GM19043 (cell line): ENCODE measurements at regions not wholly inside any gene's neighbourhood (a gene's known extent, or its start where the extent isn't known, plus 50 kb on each side); places are given as distances from the start of the nearest gene placed in this dataset.
A peak's percentile ranks its signal among the peaks of the same experiment; 100 is the strongest.

Experiments
- ATAC-seq: cut with Tn5 transposase; IDR thresholded peaks from one replicate; pipeline ENCODE4 v1.9.1; 2021; ENCODE audit warnings: low read depth; ENCODE audit not compliant: unreplicated experiment

DNA sequence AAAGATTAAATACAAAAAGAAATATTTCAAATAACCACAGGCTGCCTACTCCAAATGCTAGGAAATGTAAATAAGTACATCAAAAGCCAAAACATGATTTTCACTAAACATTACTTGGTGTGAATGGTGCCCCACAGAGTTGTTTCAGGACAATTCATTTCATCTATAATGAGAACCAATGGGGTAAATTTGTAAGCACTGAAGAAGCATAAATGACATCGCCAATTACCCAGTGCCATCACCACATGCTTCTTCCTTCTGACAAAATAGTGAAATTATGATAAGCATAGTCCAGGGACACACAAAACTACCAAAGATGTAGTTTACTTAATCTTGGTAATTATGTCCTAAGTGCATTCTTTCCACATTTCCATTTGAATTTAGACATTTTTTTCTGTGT is 510.4 kb upstream of the TYRP1 start:
- ATAC-seq, result no peak

DNA sequence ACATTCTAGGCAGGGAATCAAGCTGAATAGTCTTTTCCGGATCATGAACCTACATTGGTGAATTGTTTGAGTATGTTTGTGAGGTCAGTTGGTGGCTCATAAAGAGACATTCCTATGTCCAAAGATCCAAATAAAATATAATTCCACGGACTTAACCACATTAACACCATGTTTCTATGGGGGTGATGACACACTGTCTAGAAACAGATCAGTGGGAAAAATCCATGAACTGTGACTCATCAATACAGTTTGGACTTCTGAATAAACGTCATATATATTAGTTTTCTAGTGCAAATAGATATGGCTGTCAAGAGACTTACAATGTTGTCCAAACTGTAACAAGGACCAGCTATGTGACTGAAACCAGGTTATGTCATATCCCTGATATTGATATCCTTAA is 509.9 kb upstream of the TYRP1 start:
- no peak for ATAC-seq

DNA sequence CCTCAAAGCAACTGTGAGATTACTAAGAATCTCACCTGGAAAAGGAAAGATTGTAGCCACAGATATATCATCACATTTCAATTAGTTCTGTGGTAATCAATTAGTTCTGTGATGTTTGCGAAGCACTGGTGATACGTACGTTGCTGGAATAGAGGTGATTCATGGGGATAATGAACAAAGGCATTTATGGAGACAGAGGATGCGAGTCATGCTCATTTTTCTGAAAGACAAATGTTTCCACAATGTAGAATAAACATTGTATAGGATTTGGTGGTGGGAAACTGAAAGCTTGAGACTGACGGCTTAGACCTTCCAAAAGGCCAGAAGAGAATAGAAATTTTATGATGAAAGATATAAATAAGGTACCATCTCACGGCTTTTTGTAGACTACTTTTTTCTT is 507.3 kb upstream of the TYRP1 start:
- ATAC-seq, result no peak

DNA sequence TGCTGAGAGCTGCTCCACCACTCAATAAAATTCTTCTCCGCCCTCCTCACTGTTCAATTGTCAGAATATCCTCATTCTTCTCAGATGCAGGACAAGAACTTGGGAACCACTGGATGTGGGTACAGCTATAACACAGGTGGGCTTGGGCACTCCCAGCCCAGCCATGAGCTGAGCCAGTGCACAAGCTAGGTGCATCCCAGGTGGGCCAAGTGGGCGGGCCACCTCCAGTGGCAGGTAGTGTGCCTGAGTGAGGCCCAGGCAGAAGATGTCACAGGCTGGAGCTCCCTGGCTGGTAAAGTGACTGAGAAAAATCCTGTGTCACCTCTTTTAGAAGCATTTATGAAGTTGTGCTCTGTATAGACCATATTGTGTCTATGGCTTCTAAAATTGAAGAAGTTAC is 501.6 kb upstream of the TYRP1 start:
- ATAC-seq, result no peak

DNA sequence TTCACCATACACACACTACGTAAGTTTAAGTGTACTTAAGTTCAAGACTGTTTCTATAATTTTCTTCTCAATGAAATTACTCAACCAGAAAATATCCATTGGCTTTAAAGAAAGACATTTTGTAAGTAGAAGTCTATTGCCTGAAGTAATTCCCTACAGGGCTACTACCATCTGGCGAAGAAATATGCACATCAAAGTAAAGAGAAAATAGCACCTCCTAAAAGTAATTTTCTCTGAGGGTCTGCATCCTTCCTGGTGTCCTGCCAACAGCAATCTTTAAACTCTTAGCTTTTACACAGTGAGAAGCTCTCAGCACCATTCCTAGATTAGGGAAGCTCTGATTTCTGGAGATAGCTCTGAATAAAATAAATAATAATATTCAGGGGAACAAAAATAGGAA is 498.5 kb upstream of the TYRP1 start:
- ATAC-seq, result no peak

DNA sequence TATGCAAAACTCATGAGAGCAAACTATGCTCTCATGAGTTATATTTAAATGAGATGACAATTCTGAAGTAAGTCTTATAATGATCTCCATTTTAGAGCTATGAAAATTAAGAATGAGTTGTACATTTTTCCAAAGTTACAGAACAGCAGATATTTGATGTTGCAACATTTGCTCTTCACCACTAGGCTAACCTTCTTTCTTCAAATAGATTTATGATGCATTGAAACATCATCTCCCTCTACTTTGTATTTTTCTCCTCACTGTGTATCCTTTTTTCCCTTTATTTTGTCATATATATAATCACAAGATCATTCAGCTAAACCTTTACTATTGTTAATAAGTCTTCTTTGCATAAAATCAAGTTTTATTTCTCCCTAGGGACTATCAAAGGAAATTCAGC is 497.7 kb upstream of the TYRP1 start:
- no peak for ATAC-seq

DNA sequence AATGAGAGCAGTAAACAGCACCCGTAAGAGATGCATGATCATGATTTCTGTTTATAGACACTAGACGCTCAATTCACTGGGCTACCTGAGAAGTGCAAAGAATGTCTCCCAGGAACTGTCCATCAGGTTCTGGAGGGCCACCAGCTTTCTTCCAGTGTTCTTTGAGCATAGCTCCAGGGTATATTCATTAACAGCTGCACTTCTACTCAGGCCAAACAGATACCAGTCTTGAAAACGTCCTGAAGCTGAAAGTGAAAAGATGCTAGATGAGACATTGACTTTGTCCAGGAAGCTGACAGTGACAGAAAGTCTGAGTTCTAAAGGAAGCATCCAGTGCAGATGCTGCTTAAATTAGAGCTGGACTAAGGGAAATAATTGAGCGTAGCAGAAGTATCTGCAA is 488.7 kb upstream of the TYRP1 start:
- no peak for ATAC-seq

DNA sequence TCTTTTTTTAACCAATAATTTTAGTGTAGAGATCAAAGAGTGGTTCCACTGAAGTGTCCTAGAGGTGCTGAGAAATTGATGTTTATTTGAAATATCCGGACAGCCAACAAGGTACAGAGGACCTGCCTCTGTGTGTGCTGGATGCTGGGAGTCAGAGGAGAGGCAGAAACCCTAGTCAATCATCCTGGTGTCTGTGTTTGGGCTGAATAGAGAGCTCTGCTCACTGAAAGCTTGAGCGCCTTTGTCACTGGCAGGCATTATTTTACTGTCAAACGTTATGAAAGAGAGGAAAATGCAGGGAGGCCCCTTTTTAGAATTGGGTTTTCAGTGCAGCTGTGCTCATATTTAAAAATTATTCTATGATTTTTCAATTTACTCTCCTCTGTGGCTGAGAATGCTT is 480.3 kb upstream of the TYRP1 start:
- ATAC-seq, result no peak

DNA sequence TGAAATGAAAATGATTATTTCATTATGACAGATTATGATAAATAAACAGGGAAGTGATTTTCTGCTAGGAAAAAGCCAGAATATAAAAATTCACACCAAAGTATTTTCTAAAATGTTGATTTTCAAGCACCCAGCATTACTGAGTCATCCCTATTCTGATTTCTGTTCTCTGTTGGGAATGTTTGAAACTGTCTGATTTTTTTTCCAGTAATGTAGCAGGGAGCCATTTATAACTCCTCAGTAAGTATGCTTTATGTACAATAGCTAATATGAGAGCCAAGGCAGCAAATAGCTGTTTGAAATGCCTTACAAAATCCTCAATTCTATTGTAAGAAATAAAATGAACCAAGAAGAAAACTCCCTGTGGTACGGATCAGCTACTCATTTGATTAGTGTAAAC is 471.7 kb upstream of the TYRP1 start:
- no peak for ATAC-seq

DNA sequence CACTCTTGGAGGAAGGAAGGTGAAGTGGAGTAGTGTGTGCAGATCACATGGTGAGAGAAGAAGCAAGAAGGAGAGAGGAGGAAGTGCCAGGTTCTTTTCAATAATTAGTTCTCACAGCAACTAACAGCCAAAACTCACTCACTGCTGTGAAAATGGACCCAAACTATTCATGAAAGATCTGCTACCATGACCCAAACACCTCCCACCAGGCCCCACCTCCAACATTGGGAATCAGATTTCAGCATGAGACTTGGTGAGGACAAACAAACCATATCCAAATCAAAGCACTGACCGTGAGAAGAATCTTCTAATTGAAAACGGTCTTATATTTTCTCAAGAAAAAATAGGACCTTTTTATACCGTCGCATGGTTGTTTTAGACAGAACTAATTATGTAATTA is 468.7 kb upstream of the TYRP1 start:
- no peak for ATAC-seq

DNA sequence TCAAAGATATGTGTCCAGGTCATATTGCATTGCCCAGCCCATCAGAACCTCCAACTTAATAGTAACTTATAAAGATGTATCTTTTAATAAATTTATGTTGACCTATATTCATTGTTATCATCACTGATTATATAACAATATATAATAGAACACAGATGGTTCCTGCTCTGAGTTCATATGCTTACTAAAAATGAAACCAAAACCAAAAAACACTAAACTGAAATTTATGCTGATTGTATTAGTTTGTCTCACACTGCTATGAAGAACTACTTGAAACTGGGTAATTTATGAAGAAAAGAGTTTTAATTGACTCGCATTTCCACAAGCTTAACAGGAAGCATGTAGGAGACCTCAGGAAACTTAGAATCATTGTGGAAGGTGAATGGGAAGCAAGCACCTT is 462.5 kb upstream of the TYRP1 start:
- ATAC-seq, result peak; percentile 47

DNA sequence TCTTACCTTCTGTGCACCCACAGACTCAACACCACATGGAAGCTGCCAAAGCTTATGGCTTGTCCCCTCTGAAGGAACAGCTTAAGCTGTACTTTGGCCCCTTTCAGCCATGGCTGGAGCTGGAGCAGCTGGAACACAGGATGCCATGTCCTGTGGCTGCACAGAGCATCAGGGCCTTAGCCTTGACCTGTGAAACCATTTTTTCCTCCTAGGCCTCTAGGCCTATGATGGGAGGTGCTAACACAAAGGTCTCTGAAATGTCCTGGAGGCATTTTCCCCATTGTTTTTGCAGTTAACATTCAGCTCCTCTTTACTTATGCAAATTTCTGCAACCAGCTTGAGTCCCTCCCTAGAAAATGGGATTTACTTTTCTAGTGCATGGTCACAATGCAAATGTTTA is 461.4 kb upstream of the TYRP1 start:
- no peak for ATAC-seq

DNA sequence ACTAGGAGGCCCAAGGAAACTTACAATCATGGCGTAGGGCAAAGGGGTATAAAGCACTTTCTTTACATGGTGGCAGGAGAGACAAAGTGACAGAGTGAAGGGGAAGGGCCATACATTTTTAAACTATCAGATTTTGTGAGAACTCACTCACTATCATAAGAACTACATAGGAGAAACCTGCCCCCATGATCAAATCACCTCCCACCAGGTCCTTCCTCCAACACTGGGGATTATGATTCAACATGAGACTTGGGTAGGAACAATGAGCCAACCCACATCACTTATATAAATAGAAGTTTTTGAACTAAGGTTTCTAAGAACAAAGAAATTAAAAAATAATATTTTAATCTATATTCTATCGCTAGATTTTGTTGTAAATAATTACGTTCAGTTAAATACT is 460.3 kb upstream of the TYRP1 start:
- ATAC-seq, result no peak

DNA sequence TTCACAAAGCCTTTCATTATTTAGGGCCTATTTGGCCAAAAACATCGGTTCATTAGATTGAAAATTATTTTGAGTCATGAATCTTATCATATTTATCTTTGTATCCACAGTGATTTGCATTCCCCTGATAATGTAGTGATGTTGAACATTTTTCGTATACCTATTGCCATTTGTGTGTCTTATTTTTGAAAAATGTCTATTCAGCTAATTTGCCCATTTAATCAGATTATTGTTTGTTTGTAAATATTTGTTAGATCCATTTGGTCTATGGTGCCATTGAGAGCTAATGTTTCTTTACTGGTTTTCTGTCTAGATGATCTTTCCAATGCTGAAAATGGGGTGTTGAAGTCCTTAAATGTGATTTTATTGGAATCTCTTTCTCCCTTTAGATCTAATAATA is 439.2 kb upstream of the TYRP1 start:
- no peak for ATAC-seq

DNA sequence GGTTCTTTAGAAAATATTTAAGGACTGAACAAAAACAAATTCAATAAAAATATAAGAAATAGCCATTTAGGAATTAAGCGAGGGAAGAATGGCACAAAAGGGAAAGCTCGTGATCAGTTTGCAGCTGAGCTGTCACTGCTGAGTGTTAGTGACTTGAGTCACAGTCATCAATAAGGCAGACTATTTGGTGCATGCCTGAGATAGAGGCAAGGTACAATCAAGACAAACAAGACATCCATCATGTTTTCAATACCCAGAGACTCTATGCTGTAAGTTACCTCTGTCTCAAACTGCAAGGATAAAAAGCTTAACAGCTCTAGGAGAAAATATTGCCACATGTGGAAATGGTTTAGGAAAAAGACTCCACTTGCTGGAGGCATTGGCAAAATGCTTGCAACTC is 426.4 kb upstream of the TYRP1 start:
- ATAC-seq, result no peak

DNA sequence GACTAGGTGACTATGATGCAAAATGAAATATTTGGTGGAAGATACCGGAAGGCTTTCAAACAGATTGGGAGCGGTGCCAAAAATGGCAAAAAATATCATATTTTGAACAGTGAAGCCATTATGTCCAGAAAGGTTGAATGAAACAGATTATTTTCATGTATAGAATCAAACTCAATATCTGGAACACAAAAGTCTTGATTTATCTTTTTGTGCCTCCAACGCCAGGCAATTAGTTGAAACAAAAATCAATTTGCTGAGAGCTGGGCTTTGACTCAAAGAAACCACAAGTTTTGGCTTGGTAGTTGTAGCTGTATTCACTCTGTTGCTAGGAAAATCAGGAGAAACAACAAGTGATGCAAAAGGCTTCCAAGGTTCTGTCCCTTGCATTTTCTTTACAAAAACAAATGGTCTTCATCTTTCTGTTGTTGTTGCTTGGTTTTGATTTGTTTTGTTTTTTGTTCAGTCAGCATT is 421.7 kb upstream of the TYRP1 start:
- no peak for ATAC-seq

DNA sequence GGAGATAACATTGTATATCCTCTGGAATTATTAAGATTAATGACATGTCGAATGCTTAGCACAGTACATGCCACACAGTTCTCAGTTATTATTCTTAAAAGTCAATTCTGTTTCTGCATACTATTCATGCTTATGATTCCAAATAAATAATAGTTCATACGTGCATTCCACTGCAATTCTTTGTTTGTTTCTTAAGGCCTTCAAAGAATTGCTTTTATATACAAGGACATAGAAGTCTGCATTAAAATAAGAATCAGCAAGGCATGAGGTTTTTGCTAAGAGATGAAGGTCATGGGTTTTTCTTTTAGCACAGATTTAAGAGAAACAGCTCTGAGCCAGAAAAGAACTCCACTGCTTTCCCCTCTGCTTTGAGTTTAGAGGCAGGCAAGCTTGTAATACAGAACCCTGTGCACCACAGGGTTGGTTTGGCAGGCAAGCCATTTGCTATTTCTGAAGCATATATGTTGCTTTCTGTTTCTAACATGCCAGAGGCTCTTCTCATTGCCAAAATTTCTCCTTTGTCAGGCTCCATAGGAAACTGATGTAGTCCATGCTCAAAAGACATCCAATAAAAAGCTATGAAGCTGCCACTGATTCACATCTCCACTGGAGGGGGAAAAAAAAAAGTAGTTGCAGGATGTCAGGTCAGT is 420.6 kb upstream of the TYRP1 start:
- no peak for ATAC-seq

DNA sequence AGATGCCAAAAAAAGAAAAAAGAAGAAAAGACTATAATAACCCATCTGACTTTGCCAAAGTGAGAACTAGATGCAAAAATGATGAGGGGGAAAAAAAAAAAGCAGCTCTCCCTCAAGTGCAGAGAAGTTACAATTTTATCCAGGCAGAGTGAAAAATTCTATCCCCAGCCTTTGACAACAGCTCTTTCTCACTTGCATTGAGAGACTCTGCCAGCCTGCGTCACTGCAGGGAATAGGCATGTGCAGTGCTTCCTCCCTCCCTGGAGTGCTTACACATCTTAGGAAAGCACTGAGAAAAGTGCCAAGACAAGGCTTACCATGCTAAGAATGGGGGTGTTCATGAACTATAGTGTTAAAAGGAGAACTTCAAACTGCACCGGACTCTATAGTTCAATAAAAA is 418.6 kb upstream of the TYRP1 start:
- ATAC-seq, result no peak

DNA sequence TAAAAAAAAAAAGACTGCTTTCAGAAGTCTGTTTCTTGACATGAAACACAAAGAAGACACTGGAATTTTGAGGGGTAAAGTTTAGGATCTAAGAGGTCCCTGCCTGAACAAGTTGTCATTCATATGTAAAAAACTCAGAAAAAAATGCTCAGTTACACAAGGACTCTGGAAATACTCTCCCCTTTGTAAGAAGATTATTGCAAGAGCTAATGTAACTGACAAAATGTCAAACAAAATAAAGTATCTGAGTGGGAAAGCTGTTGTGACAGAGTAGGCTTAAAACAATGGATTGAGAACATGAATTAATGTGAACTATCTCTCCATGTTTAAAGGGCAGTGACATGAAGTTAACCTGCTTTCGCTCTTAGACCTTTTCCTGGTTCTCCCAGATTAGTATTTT is 416.7 kb upstream of the TYRP1 start:
- no peak for ATAC-seq

DNA sequence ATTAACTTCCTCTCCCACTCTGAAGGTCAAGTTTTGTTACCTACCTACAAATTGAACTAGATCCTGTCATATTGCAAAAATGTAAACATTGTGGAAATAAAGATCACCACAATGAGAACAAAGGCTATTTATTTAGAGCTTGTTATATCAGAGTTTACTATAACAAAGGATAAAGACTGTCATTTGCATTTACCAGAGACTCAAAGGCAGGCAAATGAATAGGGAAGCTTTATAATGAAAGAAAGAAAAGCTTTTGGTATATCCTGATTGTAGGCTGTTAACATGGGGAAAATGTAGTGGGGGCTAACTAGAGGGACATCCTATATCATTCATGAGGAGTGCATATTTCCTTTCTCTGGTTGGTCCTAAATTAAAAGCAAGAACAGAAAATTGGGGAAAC is 403.5 kb upstream of the TYRP1 start:
- no peak for ATAC-seq

DNA sequence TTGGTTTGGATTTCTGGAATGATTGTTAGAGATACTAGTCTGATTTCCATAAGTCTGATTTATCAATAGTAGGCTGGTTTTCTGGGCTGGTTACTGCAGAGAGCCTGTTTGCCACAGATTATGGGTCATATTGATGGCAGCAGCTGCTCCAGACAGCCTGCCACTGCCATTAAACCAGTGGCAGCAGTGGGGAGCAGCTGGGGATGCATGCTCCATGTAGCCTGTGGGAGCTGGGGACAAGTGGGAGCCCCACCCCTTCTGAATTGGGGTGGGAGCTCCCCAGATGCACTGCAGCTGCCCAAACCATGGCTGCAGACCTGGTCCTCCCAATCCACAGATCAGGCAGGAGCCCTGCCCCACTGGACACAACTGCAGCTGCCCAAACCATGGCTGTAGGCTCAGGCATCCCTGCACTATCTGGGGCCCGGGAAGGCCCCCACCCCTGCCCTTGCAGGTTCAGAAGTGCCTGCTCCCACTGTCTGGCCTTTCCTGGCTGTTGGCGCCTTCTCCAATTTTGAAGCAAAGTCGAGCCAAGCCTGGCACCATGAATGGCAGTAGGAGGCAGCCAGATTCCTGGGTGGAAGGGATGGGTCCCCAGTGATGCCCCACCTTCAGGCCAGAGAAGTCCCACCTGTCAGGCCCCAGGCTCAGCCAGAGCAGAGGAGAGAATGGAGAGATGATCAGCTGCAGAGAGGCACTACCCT is 402.9 kb upstream of the TYRP1 start:
- no peak for ATAC-seq

DNA sequence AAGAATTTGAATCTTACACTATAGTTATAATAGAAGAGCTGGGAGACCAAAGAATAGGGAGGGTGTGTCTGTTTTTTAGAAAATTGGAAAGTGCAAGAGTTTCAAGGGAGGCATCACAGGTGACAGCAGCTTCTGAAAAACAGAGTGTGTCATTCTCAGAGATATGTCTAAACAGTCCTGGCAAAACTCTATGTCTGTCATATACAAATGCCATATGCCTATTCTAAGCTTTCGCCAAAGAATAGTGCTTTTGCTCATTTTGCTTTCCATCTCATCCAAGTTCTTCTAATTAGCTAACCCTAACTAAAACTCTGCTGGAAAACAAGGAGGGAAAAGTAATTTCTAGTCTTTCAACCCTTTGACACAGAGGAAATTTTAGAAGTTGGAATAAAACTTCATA is 388.0 kb upstream of the TYRP1 start:
- no peak for ATAC-seq

DNA sequence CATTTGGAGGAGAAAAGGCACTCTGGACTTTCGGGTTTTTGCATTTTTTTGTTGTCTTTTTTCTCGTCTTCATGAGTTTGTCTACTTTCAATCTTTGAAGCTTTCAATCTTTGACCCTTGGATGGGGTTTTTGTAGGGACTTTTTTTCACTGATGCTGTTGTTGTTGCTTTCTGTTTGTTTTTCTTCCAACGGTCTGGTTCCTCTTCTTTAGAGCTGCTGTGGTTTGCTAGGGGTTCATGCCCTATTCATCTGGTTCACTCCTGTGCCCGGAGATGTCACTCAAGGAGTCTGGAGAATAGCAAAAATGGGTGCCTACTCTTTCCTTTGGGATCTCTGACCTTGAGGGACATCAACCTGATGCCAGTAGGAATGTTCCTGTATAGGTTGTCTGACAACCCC is 378.6 kb upstream of the TYRP1 start:
- no peak for ATAC-seq
